SK-N-SH (cell line): ENCODE measurements at regions not wholly inside any gene's neighbourhood (a gene's known extent, or its start where the extent isn't known, plus 50 kb on each side); places are given as distances from the start of the nearest gene placed in this dataset.

Experiments
- MAX ChIP-seq: IDR thresholded peaks from 2 replicates; pipeline ENCODE4 v1.4.0; 2012; ENCODE audit warnings: low read depth
- POLR2AphosphoS5 ChIP-seq: IDR thresholded peaks from 2 replicates; pipeline ENCODE4 v1.6.1; 2012; ENCODE audit warnings: low read depth, low read length
- RAD21 ChIP-seq: IDR thresholded peaks from 2 replicates; pipeline ENCODE4 v1.6.1; 2012; ENCODE audit warnings: mild to moderate bottlenecking, low read length
- RFX5 ChIP-seq: IDR thresholded peaks from 2 replicates; pipeline ENCODE4 v1.6.1; 2012; ENCODE audit warnings: mild to moderate bottlenecking, improper control_type of control experiment, low read length
- SIN3A ChIP-seq: IDR thresholded peaks from 2 replicates; pipeline ENCODE4 v1.6.1; 2012; ENCODE audit warnings: low read depth, mild to moderate bottlenecking, low read length, moderate library complexity, borderline replicate concordance
- USF2 ChIP-seq: fragments of 150-350 bp; IDR thresholded peaks from 2 replicates; pipeline ENCODE4 v1.6.1; 2017; ENCODE audit warnings: antibody characterized with exemption, low read length, low read depth, borderline replicate concordance
- TF ChIP-seq, protein P1 (sequence below): fragments of 200-600 bp; sonication (generic); IDR thresholded peaks from 2 replicates; pipeline ENCODE4 v1.6.1; 2017; ENCODE audit warnings: antibody characterized with exemption, mild to moderate bottlenecking, moderate library complexity

- TF ChIP-seq POLR2AphosphoS5 (no peak), RFX5 (no peak), MAX (no peak), SIN3A (no peak), USF2 (no peak), RAD21 (no peak)
- TF ChIP-seq, protein P1, sequence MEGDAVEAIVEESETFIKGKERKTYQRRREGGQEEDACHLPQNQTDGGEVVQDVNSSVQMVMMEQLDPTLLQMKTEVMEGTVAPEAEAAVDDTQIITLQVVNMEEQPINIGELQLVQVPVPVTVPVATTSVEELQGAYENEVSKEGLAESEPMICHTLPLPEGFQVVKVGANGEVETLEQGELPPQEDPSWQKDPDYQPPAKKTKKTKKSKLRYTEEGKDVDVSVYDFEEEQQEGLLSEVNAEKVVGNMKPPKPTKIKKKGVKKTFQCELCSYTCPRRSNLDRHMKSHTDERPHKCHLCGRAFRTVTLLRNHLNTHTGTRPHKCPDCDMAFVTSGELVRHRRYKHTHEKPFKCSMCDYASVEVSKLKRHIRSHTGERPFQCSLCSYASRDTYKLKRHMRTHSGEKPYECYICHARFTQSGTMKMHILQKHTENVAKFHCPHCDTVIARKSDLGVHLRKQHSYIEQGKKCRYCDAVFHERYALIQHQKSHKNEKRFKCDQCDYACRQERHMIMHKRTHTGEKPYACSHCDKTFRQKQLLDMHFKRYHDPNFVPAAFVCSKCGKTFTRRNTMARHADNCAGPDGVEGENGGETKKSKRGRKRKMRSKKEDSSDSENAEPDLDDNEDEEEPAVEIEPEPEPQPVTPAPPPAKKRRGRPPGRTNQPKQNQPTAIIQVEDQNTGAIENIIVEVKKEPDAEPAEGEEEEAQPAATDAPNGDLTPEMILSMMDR, result no peak
Measured at GRCh38 chr11:42239188-42239587, 779.7 kb upstream of the LRRC4C start.
